ENCODE measurements at regions not wholly inside any gene's neighbourhood (a gene's known extent, or its start where the extent isn't known, plus 50 kb on each side); places are given as distances from the start of the nearest gene placed in this dataset.

DNA sequence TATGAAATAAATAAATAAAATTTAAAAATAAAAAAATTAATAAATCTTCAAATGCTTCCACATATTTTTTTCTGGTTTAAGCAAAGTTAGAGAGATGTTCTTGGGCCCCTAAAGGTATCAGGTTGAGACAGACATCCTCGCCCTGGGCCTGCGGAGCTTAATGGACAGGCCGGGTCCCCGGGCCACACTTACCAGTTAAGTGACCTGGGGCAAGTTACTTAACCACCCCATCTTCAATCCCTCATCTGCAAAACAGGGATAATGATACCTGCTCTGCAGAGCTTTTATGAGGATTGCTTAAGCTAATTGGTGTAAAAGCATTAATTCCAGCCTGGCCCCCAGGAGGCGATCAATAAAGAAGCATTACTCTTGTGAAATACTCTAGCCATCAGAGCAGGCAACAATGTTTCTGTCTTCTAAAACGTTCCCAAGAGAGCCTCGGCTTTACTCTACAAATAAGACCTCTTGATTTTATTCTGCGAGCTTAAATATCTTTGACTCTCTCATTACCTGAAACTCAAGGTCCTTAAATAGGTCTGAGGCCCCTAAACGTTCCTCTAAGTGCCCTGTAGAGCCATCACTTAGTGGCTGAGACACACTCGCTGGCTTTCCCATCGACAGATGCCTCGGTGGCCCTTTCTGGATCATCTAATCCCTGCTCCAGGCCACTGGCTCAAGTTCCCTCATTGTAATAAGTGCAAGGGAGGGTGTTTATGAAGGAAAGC lies 81.1 kb upstream of the DIO3 start:
- DNase-seq (ENCODE audit: insufficient read length, low spot score) (no peak), FAIRE-seq (no peak)
- TF ChIP-seq PAX5 (IDR thresholded peaks at IDR 0.05; ENCODE audit: insufficient read depth, low read length, severe bottlenecking), result no peak
- TF ChIP-seq POLR2AphosphoS5 (IDR thresholded peaks at IDR 0.05; ENCODE audit: low read depth, low read length), result no peak
- TF ChIP-seq SPI1 (IDR thresholded peaks at IDR 0.05; ENCODE audit: low read depth, low read length), result no peak
- TF ChIP-seq TAF1 (IDR thresholded peaks at IDR 0.05; ENCODE audit: low read depth, low read length), result no peak
- no peak for TF ChIP-seq POU2F2 (IDR thresholded peaks at IDR 0.05; ENCODE audit: low read depth, low read length)
- no peak for TF ChIP-seq POLR2A (IDR thresholded peaks at IDR 0.05; ENCODE audit: low read depth, low read length)

DNA sequence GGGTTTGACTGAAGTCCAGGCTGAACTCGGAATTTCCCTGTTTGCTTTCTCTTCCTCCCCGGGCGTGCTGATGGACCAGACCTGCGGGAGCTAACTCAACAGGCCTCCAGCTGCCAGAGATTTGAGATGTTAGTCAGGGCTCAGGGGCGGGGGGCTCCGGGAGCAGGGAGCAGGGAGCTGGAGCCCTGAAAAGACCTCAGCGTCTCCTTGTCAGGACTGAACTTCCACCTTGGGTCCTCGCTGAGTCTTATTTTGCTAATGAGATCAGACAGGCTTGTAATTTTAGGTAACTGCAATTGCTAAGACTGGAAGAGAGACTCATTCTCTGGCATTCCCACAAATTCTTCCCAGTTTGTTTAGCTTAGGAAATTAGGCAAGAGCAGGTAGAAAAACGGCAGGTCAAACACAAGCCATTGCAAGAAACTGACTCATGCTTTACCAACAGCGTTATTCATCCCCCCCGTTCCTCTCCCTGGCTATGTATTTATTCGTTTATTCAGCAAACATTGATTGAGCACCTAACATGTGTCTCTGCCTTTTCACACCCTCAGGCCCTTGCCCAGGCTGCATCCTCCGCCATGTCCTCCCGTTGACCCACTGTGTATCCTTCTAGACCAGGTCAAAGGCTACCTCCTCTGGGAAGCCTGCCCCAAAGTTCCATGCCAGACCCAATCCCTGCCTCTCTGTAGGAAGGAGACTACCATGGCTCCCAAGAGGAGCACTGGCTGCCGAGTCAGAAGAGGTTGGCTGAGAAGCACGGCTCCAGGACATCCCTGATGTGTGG lies 80.4 kb upstream of the DIO3 start:
- no peak for TF ChIP-seq TAF1 (IDR thresholded peaks at IDR 0.05; ENCODE audit: low read depth, low read length)
- no peak for TF ChIP-seq SPI1 (IDR thresholded peaks at IDR 0.05; ENCODE audit: low read depth, low read length)
- no peak for TF ChIP-seq POLR2A (IDR thresholded peaks at IDR 0.05; ENCODE audit: low read depth, low read length)
- FAIRE-seq, result no peak
- no peak for DNase-seq (ENCODE audit: insufficient read length, low spot score)

DNA sequence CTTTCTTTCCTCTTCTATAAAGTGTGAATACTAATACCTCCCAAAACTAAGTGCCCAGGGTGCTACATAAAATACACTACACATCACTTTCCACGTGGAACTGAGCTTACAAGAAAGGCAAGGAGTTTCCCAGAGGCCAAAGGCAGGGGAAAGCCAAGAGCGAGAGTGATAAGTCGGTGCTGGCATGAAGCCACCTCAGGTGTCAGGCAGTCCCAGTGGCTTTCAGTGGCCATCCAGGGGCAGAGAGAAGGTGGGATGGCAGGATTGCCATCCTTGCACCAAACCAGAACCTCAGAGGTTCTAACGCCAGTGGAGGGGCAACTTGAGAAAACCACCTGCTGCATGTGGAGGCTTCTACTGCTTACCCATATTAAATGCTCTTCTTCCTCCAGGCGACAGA lies 79.7 kb upstream of the DIO3 start:
- no peak for FAIRE-seq
- no peak for TF ChIP-seq SPI1 (IDR thresholded peaks at IDR 0.05; ENCODE audit: low read depth, low read length)
- no peak for TF ChIP-seq POLR2AphosphoS5 (IDR thresholded peaks at IDR 0.05; ENCODE audit: low read depth, low read length)
- TF ChIP-seq PAX5 (IDR thresholded peaks at IDR 0.05; ENCODE audit: insufficient read depth, low read length, severe bottlenecking), result no peak
- TF ChIP-seq TAF1 (IDR thresholded peaks at IDR 0.05; ENCODE audit: low read depth, low read length), result no peak

DNA sequence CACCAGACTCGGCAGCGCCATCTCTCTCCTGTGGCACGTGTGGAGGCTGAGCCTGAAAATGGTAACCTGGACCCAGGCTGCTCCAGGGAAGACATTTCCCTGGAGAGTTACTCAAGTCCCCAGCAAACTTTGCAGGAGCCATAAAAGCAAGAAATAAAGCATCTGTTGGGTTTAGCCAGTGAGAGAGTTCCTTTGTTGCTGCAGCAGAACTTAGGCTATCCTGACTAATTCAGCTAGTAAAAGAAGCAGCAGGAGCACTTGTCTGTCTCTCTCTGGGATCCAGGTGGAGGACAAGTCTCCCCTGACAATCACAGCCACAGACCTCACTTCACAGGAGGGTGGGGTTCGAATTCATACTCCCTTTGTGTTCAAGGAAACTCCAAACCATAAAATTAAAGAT lies 79.2 kb upstream of the DIO3 start:
- TF ChIP-seq POU2F2 (IDR thresholded peaks at IDR 0.05; ENCODE audit: low read depth, low read length), result no peak
- TF ChIP-seq POLR2A (IDR thresholded peaks at IDR 0.05; ENCODE audit: low read depth, low read length), result no peak
- no peak for TF ChIP-seq PAX5 (IDR thresholded peaks at IDR 0.05; ENCODE audit: insufficient read depth, low read length, severe bottlenecking)
- FAIRE-seq (no peak), DNase-seq (ENCODE audit: insufficient read length, low spot score) (no peak)

More for the DNA sequence above, 79.7 kb upstream of the DIO3 start:
- DNase-seq (ENCODE audit: insufficient read length, low spot score), result no peak

DNA sequence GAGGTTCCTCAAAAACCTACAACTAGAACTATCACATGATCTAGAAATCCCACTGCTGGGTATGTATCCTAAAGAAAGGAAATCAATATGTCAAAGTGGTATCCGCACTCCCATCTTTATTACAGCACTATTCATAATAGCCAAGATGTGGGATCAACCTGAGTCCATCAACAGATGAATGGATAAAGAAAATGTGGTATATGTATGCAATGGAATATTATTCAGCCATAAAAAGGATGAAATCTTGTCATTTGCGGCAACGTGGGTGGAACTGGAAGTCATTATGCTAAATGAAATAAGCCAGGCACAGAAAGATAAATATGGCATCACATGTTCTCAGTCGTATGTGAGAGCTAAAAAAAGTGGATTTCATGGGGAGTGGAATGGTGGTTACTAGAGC lies 77.5 kb upstream of the DIO3 start:
- DNase-seq (ENCODE audit: insufficient read length, low spot score) (no peak), FAIRE-seq (no peak)
- TF ChIP-seq POLR2AphosphoS5 (IDR thresholded peaks at IDR 0.05; ENCODE audit: low read depth, low read length) (no peak), POU2F2 (IDR thresholded peaks at IDR 0.05; ENCODE audit: low read depth, low read length) (no peak), PAX5 (IDR thresholded peaks at IDR 0.05; ENCODE audit: insufficient read depth, low read length, severe bottlenecking) (no peak), SPI1 (IDR thresholded peaks at IDR 0.05; ENCODE audit: low read depth, low read length) (no peak)

DNA sequence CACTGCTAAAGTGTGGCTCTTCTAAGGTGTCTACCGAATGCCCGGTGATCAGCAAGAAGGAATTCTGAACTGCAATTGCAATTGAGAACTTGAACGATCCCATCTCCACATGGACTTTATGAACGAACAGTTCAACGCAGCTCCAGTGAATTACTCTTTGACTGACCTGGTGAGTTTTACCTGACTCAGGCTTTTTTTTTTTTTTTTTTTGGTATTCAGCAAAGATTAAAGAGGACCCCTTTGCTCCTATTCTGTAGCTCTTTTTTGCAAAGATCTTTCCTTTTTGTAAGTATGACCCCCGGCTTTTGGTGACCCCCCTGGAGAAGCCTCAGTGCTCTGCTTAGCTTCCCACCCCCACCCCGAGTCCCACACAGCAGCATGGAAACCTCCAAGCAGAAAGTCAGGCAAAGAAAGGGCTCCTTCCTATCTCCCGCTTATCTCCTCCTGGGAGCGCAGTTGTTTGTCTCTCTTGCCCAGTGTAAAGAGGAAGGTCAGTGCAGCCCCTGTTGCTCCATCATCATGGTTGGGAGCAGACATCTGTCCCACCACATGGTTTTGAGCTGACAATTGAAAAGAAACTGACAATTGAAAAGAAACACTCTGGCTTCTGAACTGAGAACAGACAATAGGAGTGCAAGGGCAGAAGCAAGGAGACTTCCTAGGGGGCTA lies 72.1 kb upstream of the DIO3 start:
- FAIRE-seq (no peak), DNase-seq (ENCODE audit: insufficient read length, low spot score) (no peak)
- TF ChIP-seq POLR2AphosphoS5 (IDR thresholded peaks at IDR 0.05; ENCODE audit: low read depth, low read length) (no peak), SPI1 (IDR thresholded peaks at IDR 0.05; ENCODE audit: low read depth, low read length) (no peak), POU2F2 (IDR thresholded peaks at IDR 0.05; ENCODE audit: low read depth, low read length) (no peak), TAF1 (IDR thresholded peaks at IDR 0.05; ENCODE audit: low read depth, low read length) (no peak), PAX5 (IDR thresholded peaks at IDR 0.05; ENCODE audit: insufficient read depth, low read length, severe bottlenecking) (no peak), POLR2A (IDR thresholded peaks at IDR 0.05; ENCODE audit: low read depth, low read length) (no peak)

DNA sequence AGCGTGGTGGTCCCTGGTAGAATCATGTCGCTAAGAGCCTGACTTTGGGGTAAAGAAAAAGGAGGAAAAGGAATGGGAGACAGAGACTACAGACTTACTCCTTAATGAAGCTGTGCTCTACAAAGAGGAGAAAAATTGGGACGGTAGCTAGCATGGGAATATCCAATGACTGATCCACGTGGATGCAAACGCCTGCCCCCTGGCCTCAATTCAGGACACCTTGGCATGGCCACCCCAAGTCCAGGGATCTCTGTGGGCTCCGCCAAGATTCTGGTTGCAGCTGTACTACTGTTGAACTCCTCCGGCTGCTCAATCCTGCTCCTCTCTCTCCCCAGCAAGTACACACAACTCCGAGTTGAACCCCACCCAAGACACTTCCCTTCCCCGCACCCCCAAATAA lies 70.5 kb upstream of the DIO3 start:
- DNase-seq (ENCODE audit: insufficient read length, low spot score) (no peak), FAIRE-seq (no peak)
- no peak for TF ChIP-seq POLR2A (IDR thresholded peaks at IDR 0.05; ENCODE audit: low read depth, low read length)
- no peak for TF ChIP-seq PAX5 (IDR thresholded peaks at IDR 0.05; ENCODE audit: insufficient read depth, low read length, severe bottlenecking)
- TF ChIP-seq POLR2AphosphoS5 (IDR thresholded peaks at IDR 0.05; ENCODE audit: low read depth, low read length), result no peak
- no peak for TF ChIP-seq SPI1 (IDR thresholded peaks at IDR 0.05; ENCODE audit: low read depth, low read length)

DNA sequence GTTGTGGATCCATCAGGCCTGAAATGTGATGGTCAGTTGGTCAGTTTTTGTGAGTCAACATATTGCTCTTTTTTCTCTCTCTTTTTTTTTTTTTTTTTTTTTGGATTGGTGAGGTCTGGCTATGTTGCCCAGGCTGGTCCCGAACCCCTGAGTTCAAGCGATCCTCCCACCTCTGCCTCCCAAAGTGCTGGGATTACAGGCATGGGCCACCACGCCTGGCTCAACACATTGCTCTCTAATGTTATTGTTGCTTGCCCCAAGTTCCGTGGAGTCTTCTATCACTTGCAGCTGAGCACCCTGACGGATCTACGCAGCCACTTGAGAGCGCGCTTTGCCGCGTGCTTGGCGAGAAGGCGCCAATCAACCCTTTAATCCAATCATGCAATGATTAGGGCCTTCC lies 69.5 kb upstream of the DIO3 start:
- DNase-seq (ENCODE audit: insufficient read length, low spot score) (no peak), FAIRE-seq (no peak)
- TF ChIP-seq POU2F2 (IDR thresholded peaks at IDR 0.05; ENCODE audit: low read depth, low read length), result no peak
- TF ChIP-seq SPI1 (IDR thresholded peaks at IDR 0.05; ENCODE audit: low read depth, low read length), result no peak
- no peak for TF ChIP-seq POLR2A (IDR thresholded peaks at IDR 0.05; ENCODE audit: low read depth, low read length)
- TF ChIP-seq TAF1 (IDR thresholded peaks at IDR 0.05; ENCODE audit: low read depth, low read length), result no peak
- TF ChIP-seq PAX5 (IDR thresholded peaks at IDR 0.05; ENCODE audit: insufficient read depth, low read length, severe bottlenecking), result no peak
- TF ChIP-seq POLR2AphosphoS5 (IDR thresholded peaks at IDR 0.05; ENCODE audit: low read depth, low read length), result no peak

DNA sequence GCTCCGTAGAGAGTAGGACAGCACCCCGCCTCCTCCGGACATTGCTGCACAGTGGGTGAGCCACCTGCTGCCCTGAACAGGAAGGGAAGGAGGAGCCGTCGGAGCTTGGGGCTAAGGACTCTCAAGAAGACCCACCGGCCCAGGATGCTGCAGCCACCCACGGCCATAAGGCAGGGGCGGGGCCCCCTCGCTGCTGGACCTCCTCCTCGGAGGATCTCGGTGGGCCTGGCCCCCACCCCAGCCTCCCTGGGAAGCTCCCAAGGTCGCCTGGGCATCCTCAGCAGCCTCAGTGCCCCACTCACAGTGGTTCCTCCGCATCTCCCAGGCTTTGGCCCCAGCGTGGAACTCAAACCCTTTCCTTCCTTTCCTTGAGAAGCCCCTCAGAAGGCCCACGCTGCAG lies 68.6 kb upstream of the DIO3 start:
- DNase-seq (ENCODE audit: insufficient read length, low spot score) (no peak), FAIRE-seq (no peak)
- TF ChIP-seq SPI1 (IDR thresholded peaks at IDR 0.05; ENCODE audit: low read depth, low read length), result no peak
- TF ChIP-seq POU2F2 (IDR thresholded peaks at IDR 0.05; ENCODE audit: low read depth, low read length), result no peak
- TF ChIP-seq POLR2A (IDR thresholded peaks at IDR 0.05; ENCODE audit: low read depth, low read length), result no peak
- TF ChIP-seq POLR2AphosphoS5 (IDR thresholded peaks at IDR 0.05; ENCODE audit: low read depth, low read length), result no peak
- no peak for TF ChIP-seq PAX5 (IDR thresholded peaks at IDR 0.05; ENCODE audit: insufficient read depth, low read length, severe bottlenecking)
- no peak for TF ChIP-seq TAF1 (IDR thresholded peaks at IDR 0.05; ENCODE audit: low read depth, low read length)
